ENCODE measurements at regions not wholly inside any gene's neighbourhood (a gene's known extent, or its start where the extent isn't known, plus 50 kb on each side); places are given as distances from the start of the nearest gene placed in this dataset.
"Not testable (repeated sequence)": the region's sequence is repeated elsewhere in the genome, so short reads cannot be mapped to it uniquely, and the experiment has no call there.

DNA sequence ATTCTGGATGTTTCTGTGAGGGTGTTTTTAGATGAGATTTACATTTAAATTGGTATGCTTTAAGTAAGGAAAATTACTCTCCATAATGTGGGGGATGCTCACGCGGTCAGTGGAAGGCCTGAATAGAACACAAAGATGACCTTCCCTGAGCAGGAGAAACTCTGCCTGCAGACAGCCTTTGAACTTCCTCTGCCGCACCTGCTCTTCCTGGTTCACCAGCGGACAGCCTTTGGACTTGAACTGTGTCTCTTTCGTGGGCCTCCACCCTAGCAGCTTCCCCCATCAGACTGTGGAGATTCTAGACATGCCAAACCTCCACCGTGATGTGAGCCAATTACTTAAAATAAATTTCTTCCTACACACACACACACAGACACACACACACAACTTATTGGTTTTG lies 210.7 kb downstream of the EFCAB11 start:
- no peak for DNase-seq (ENCODE audit: low spot score)

DNA sequence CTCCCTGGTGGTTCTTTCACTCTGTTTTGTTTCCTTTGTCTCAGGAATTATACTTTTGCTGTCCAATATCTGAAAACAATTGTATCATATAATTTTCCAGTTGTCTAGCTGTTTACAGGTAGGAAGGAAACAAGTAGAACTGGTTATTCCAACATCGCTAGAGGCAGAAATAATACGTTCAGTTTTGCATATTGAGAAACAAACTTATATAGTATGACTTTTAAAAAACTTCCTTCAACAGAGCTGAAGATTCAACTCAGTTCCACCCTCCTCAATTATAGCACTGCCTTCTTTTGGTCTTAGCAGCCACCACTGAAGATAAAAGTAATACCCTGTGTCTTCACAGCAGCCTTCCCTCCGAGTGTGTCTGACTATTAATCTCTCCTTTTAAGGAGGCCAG lies 214.3 kb downstream of the EFCAB11 start:
- DNase-seq (ENCODE audit: low spot score), result no peak

DNA sequence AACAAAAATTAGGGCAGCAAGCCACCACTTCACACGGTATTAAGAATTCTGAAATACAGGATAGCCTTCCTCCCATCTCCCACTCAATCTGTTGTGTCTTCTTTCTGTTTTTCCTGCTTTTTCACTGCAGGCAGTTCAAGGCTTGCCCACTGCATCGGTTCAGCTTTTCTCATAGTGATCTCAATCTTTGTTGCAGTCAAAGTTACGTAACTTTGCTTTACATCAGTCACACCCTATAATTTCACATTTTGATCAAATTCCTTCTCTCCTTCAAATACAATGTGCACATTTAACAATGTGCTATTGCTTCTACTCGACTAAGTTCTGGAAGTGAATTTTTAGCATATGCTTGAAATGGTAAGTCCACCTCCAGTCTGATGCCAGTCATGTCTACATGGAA lies 217.6 kb downstream of the EFCAB11 start:
- no peak for DNase-seq (ENCODE audit: low spot score)

DNA sequence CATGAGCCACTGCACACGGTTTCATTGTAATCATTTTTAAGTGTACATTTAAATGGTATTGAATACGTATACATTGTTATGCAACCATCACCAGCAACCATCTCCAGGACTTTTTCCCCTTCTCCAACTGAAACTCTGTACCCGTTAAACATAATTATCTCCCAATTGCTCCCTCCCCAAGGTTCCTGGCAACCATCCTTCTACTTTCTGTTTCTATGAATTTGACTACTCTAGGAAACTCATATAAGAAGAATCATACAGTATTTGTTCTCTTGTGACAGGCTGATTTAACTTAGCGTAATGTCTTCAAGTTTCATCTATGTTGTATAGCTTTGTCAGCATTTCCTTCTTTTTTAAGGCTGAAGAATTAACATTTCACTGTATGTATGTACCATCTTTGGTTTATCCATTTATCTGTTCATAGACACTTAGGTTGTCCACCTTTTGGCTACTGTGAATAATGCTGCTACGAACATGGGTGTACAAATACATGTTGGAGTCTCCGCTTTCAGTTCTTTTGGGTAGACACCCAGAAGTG lies 223.1 kb downstream of the EFCAB11 start:
- DNase-seq (ENCODE audit: low spot score), result no peak

DNA sequence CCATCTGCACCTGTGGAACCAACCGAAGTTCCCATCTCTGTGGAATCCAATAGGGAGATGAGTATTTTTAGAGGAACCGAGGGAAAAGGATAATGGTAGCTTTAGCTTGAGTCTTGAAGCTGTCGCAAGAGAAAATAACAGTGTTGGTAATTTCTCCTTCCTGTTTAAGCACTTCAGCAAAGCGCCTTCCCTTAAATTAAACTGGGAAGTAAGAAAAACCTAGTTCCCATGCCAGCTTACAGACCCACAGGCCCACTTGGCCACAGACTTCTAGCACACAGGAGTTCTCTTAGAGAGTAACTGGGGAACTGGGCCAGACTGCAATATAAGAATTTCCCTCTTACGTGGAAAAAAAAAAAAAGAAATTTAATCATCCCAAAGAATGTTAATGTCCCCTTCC lies 223.8 kb downstream of the EFCAB11 start:
- DNase-seq (ENCODE audit: low spot score), result no peak

DNA sequence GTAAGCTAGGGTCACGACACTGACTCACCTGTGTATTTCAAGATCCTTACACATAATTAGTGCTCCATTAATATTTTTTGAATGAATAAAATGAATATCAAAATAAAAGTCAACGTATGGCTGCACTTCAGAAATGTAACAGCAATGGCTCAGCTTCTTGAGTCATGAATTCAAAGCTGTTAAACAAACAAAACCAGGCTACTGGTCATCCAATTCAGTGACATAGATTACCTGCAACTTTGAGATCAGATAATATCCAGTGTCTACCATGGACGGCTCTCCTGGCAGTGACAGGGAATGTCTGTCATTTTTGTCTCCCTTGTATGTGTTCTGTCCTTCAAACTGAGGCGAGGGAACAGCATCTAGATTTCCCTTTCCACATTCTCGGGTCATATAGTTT lies 225.6 kb downstream of the EFCAB11 start:
- DNase-seq (ENCODE audit: low spot score), result no peak

DNA sequence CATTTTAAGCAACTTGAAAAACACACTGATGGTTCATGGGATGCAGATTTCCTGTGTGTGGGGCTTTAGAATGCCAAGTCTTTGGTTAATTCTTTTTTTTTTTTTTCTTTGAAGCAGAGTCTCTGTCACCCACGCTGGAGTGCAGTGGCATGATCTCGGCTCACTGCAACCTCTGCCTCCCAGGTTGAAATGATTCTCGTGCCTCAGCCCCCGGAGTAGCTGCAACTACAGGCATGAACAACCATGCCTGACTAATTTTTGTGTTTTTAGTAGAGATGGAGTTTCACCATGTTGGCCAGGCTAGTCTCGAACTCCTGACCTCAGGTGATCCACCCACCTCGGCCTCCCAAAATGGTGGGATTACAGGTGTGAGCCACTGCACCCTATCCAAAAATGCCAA lies 228.3 kb downstream of the EFCAB11 start:
- not testable (repeated sequence) for DNase-seq (ENCODE audit: low spot score)

DNA sequence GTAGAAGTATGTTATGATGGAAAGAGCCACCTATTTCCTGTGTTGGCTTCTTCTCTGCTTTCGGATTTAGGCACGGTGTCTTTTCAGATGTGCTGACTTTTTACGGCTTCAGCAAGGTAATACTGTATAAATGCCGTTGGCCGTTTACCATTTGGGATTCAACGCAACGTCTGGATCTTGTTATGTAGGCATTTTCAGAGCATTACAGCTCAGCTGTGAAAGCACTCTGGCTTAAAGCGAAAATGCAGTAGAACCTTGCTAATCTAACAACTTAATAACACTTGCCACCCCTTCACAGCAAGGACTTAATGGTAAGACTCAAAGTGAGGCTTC lies 229.9 kb downstream of the EFCAB11 start:
- DNase-seq (ENCODE audit: low spot score), result no peak

DNA sequence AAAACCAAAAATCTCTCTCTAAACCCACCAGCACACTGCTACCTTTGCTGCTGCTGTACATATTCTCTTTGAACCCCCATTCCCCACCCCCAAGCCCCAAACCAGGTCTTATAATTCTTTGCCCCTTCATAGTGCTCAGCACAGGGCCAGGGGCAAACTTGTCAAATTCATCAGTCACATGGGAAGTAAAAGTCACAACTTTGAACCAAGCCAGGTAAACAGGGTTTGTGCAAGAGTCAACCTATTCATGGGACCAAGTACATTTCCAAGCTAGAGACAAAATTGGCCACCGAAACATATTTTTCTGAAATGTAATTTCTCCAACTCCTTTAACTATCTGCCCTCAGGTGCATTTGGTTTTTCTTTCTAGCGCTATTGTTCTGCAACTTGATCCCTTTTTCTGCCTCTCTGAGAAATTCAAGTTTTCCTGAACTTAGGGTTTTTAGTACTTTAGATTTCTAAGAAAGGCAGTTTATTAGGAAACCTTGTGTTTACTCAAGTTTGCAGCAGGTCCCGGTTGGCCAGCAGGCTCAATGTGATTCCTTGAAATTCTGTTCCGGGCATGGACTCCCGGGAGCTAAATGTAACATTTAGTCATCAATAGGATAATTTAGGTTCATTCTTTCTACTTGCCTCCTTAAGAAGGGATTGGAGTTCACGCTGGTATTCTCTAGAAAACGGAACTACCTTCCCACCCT lies 230.5 kb downstream of the EFCAB11 start:
- no peak for DNase-seq (ENCODE audit: low spot score)

DNA sequence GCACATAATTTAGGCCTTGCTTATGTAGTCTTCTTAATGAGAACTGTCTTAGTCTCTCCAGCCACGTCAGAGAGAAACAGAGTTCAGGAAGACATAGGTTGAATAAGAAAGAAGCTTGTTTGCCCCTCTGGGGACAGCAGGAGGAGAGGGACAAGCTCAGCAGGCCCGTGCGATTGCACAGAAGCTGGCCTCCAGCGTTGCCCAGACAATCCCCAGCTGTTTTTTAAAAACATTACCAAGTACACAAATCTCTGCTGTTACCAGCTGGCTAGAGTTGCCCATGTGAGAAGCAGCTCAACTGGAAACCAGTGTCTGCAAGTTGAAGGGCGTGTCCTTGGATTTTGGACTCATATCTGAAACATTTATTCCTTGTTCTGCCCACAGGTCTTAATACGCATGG lies 232.6 kb downstream of the EFCAB11 start:
- no peak for DNase-seq (ENCODE audit: low spot score)

DNA sequence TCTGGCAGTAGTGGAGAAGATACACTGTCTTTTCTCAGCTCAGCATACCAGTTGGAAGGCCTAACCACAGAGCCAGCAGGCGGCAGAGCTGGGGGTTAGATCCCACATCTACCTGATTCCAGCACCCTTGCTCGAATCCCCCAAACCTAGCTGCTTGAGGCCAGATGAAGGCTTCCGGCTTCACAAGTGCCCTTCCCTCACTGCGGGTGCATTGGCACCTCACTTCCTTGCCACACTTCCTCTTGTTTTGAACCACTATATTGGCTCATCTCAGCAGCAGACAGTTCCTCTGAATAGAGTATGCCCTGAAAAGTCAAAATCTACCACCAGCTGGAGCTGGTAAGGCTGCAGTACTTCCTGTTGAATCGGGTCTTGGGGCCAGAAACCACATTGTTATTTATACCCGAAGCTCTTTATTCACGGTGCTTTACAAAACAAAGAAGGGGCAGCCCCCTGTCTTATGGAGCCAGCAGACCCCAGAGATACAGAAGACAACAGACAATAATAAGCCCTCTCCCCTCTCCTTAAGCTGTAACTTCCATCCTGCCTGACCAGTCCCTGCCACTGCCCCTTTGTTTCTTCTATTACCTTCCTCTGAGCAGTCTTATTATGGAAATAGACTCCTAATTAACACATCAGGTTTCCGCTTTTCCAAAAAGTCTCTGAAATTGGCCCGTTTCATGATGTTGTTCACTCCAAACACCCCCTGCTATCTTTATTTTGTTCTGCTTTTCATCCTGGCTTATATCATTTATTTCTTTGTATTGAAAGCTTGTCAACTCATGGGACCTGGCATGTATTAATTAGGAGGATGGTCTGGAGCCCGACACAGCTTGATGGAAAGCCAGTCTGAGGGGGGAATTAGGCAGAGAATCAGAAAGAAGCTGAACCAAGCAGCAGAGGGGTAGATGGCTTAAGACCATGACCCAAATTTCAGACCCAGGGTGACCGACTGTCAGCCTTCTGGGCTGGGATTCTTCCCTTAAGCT lies 233.5 kb downstream of the EFCAB11 start:
- DNase-seq (ENCODE audit: low spot score), result no peak

DNA sequence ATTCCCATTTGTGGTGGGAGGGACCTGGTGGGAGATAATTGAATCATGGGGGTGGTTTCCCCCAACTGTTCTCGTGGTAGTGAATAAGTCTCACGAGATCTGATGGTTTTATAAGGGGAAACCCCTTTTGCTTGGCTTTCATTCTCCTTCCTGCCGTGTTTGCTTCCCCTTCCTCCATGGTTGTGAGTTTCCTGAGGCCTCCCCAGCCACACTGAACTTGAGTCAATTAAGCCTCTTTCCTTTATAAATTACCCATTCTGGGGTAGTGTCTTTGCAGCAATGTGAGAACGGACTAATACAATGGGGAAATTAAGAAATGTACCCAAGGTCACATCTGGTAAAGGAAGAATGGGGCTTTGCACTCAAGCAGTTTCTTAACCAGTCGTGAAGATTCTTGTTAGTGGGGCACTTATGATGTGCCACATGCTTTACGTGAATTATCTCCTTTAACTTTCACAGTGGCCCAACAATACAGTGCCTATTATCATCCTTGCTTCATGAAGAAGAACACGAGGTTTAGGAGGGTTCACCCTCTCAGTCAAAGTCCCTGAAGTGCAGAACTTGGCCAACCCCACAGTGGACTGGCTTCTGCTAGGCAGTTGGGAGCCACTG lies 234.3 kb downstream of the EFCAB11 start:
- no peak for DNase-seq (ENCODE audit: low spot score)

DNA sequence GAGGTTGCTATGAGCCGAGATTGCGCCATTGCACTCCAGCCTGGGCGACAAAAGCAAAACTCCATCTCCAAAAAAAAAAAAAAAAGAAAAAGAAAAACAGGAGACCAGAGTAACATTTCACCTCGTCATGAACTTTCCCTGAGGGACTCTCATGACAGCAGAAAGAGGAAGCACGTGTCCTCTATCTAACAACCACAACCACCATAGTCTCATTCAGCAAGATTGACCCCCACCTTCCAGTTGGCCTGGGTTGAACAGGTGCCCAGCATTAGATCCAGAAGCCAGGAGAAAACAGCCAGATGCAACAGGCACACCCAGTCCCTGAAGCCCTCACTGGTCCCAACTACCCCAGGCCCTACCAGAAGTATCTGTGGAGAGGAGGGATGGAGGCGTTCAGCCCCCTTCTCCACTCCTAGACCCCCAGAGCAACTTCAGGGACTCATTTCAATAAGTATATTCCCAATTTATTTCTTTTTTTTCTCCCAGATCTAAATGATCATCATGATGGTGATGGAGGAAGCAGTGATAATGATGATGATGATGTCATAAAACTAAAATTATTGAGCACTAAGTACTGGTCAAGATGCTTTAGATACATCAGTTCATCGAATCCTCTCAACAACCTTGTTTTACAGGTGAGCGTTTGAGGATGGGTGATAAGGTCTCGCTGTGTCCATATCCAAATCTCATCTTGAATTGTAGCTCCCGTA lies 235.0 kb downstream of the EFCAB11 start:
- no peak for DNase-seq (ENCODE audit: low spot score)

DNA sequence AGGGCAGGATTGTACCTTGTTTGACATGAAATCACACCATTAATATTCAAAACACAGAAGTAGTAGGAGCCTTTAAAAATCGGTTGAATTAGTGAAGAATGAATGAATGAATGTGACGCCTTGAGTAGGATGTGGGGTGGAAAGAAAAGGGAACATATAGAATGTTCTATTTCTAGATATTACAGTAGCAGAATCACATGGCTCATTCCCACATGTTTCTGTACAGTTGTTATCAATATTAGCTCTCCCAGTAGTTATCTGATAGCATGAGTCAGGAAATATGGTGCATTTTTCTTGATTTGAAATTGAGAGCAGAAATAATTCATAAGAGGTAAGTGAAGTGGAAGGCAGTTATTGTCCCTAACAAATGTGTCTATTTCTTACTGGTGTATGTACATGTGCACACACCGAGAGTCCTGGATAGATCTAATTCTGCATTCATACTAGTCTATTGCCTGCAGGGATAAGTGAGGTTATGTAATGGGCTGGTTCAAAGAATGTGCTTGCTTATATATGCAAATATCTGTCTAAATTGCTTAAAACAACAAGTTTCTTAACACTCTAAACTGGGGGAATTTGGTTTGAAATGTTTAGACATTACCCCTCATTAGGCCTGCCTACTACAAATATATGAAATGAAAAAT lies 245.4 kb downstream of the EFCAB11 start:
- DNase-seq (ENCODE audit: low spot score), result no peak

DNA sequence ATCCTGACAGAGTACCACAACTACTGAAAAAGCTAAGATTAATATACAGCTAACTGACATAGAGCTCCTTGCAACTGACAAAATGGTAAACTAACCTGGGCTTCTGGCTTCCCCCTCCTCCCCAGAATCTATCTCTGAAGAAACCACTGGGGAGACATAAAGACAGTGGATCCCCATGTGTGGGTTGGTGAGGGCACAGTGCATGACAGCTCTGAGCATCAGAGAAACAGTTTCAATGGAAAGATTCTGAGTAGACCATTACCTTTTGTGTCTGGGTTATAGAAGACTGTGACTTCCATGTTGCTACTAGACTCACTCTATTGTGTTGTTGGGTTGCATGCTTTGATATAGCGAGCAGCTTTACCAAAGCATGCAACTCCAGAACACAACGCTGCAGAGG lies 247.4 kb downstream of the EFCAB11 start:
- DNase-seq (ENCODE audit: low spot score), result no peak

DNA sequence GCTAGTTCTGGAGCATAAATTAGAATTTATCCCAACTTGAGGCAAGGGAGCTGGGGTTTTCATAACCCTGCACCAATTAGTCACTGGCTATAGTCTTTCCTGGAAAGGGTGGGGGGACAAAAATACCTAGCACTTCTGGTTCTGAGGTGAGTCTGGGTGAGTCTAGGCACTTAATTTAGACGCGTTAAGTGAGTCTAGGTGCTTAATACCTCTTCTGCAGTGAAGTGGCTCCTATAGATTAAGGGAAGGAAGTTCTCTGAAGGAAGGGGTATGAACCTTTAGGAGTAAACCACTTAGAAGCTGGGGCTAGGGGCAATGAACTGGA lies 251.7 kb downstream of the EFCAB11 start:
- no peak for DNase-seq (ENCODE audit: low spot score)

DNA sequence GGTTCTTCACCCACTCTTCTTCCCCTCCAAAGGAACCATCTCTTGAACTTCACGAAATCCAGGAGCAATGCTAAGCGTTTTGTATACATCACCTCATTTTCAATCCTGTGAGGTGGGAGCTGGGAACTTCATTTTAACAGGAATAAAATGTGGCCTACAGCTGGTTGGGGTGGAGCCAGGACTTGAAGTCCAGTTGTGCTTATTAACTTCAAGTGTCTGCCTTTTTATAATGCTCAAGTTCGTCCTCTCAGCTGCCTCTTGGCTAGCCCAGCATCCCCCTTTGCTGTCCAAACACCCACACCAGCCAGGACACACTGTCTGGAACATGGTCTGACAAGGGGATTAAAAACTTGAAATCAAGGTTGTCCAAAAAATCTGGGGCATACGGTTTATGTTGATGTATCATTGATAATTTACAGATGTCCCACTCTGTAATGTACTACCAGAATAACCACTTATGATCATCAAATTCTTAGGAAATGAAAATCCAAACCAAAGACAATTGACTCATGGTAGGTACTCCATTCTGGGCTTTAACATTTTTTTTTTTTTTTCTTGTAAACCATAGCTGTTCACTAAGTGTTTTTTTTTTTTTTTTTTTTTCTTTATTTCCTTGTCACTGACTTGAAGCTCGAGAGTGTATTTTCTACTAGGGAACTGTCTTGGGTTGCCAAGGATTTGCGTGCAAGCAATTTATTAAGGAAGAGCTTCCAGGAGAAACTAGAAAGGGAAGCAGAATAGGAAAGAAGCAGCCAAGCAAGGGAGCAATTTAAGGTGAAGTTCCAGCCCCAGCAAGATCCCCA lies 252.3 kb downstream of the EFCAB11 start:
- no peak for DNase-seq (ENCODE audit: low spot score)

DNA sequence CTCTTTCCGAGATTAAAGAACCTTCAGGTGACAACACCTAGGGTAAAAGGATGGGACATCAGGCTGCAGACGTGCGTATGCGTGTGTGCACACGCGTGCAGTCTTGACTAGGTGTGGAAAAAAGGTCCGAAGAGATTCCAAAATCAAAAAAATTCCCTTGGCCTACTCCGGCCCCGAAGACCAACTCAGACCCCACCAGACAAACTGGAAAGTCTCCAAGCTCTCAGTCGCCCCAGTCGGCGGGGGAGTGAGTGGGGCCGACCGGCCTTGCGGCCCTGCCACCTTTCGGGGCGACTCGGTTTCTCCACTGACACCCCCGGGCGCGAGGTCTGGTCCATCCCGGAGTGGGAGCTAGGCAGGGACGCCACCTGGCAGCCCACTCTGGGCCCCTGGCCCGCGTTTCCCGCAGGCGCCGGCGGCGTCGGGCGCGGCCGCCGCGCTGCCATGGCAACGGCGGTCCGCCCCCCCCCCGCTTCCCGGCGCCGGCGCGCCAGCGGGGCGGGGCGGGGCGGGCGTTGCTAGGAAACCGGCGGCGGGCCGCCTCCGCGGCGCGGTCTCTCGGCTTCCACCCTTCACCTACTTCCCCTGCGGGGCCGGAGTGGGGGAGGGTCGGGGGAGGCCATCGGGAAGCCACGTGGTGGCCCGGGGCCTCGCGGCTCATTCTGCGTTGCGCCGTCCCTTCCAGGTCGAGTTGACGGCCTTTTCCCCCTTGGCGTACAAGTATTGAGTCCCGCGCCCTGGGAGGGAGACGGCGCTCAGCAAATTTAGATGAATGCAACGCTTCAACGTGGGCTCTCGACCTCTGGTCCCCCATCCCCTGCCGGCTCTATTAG lies 253.1 kb downstream of the EFCAB11 start:
- peak; percentile 53 for DNase-seq (ENCODE audit: low spot score)

DNA sequence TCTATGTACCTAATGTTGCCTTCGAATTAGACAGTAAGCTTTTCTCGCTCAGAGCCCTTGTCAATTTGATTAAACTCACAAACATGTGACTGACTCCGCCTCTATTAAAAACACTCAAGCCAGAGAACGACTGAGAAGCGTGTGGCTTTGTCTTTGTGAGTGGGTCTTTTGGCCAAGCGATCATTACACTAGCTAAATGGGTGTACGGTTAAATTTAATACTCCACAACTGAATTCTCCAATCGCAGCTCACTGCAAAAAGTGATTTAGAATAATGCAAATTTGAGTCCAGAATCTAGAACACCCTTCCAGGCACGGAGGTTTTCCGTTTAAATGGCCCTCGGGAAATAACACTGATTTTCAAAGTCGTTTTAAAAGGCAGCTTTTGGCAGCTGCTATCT lies 253.7 kb downstream of the EFCAB11 start:
- DNase-seq (ENCODE audit: low spot score), result peak; percentile 16

DNA sequence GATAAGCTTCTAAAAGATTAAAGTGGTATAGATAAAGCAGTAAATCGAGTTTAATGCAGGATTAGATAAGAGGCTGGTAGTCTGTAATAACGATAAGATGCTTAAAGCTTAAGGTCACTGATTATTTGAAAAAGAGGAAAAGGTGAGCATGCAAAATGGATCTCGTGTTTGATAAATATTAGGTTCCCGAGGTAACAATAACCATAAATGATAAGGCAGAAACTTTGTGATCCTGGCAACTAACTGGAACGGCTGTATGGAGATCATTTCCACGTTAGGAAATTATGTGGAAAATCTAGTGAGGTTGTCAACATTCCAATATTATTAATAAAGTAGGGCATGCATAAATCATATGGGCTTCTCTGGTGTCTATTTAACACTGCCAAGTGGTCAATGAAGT lies 255.5 kb downstream of the EFCAB11 start:
- DNase-seq (ENCODE audit: low spot score), result no peak

All from cerebellar cortex (tissue), 1 donor.